HT1080 (cell line): ENCODE measurements at regions not wholly inside any gene's neighbourhood (a gene's known extent, or its start where the extent isn't known, plus 50 kb on each side); places are given as distances from the start of the nearest gene placed in this dataset.
"Not testable (repeated sequence)": the region's sequence is repeated elsewhere in the genome, so short reads cannot be mapped to it uniquely, and the experiment has no call there.

ENCODE experiments used
- DNase-seq: peaks from one replicate; pipeline ENCODE4 v3.0.0-alpha.2; 2015; ENCODE audit warnings: low read depth

DNA sequence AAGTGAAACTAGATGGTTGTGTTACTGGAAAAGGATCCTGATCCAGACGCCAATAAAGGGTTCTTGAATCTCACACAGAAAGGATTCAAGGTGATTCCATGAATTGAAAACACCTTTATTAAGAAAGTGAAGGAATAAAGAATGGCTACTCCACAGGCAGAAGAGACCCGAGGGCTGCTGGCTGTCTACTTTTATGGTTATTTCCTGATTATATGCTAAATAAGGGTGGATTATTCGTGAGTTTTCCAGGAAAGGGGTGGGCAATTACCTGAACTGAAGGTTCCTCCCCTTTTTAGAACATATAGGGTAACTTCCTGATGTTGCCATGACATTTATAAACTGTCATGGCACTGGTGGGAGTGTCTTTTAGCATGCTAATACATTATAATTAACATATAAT is 50.9 kb upstream of the WARS2 start:
- no peak for DNase-seq

DNA sequence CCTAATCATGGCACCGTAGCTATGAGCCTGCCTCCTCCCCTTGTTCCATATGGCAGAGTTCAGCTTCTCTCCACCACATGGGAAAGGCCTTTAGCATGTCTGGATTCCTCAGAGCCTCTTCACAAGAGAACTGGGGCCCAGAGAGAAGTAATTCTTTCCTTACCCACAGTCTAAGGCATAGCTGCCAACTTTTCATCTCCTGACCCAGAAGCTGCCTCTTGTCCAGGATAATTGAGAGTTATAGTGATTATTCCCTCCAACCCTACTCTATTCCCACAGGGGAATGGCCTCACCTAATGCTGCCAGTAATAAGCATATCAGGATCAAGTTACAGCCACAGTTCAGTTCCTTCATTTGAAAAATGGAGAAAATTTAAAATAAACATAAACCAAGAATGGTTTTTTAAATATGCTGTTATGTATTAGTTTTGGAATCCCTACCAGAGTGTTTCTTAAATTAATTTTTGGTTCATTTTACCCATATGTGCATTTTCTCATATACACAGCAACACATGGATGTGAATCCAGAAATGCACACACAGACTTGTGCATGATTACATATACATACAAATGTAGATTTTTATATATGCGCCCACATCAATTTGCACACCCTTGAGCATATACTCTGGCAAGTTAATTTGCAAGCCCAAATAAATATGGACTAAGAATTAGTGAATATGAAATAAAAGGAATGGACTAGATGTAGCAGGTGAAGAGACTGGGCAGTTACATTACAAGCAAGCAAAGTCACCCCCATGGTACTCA is 63.9 kb upstream of the WARS2 start:
- no peak for DNase-seq

DNA sequence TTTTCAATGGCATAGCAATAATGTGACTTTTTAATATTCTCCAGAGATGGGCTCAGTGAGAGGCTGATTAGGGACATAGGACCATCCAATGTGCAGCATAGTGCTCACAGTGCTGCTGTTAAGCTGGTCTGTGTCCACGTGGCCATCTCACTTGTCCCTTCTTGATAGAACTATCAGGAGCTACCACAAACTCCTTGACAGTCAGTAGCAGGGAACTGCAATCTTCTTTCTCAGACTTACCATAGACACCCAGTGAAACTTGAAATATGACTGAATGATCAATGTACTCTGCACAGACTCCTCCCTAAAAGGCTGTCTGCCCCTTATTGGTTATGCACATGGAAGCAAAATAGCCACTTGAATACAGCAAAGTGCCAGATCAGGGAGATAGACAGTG is 64.5 kb upstream of the WARS2 start:
- no peak for DNase-seq

DNA sequence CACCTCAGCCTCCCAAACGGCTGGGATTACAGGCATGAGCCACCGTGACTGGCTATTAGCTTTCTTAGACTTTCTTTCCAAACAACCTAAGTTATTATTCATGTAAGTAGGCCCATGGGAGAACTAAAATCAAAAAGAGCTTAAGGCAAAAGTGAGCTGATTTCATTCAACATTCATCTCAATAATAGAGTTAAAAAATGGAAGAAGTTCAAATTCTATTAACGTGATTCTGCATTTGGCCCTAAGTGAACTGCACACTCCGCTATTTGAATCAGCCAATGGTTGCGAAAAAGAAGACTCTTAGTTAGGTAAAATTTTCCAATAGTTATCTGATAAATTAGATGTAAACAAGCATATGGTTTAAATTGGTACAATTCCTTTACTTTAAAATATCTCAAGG is 68.6 kb upstream of the WARS2 start:
- DNase-seq = no peak

DNA sequence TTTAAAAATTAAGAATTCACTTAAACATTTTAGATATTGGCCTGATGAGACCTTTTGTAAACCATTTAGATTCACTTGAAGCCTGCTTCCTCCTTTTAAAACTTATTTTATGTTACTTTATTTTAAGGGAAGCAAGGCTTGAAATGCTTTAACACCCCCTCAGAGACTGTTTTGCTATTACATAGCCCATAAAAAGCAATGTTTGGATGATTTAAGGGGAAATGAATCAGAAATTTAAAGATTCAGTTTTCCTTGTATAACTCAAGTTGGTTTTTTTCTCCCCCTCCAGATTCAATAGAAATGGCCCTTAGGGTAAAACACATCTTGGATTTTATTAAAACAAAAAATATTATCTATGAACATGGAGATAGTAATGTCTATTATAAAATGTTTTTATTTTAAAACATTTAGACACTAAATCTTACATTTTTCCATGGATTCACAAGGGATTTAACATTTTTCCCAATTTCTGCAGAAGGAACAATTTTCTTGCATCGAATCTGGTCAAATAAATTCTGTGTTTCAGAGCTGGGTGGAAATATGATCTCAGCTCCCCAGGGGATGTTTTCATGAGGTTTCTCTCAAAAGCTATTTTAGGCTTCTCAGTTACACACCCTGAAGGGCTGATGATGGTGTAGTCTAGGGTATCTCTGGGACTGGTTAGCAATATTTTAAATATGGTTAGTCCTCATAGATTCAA is 69.3 kb upstream of the WARS2 start:
- no peak for DNase-seq

DNA sequence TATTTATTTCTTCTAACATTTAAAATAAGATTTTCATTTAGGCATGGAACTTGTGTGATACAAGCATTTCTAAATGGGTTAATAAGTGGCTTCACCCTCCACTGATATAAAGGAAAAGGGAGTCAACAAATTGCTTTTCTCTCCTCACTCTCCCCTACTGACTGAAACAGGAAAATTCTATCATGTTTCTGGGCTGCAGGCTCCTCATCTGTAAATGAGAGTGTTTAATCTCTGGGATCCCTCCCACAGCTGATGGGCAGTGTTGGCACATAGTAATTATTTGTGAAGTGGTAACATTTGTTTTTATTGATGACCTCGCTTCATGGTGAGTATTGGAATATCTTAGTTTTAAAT is 69.8 kb upstream of the WARS2 start:
- DNase-seq = no peak

DNA sequence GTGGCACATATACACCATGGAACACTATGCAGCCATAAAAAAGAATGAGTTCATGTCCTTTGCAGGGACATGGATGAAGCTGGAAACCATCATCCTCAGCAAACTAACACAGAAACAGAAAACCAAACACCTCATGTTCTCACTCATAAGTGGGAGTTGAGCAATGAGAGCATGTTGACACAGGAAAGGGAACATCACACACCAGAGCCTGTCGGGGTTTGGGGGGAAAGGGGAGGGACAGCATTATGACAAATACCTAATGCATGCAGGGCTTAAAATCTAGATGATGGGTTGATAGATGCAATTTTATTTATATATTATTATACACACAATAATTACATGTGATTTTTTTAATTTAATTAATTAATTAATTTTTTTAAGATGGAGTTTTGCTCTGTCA is 72.8 kb upstream of the WARS2 start:
- DNase-seq = not testable (repeated sequence)

DNA sequence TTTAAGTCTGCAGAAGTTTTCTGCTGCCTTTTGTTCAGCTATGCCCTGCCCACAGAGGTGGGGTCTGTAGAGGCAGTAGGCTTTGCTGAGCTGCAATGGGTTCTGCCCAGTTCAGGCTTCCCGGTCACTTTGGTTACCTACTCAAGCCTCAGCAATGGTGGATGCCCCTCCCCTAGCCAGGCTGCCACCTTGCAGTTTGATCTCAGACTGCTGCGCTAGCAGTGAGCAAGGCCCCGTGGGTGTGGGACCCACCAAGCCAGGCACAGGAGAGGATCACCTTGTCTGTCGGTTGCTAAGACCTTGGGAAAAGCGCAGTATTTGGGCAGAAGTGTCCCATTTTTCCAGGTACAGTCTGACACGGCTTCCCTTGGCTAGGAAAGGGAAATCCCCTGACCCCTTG is 74.5 kb upstream of the WARS2 start:
- DNase-seq = not testable (repeated sequence)

DNA sequence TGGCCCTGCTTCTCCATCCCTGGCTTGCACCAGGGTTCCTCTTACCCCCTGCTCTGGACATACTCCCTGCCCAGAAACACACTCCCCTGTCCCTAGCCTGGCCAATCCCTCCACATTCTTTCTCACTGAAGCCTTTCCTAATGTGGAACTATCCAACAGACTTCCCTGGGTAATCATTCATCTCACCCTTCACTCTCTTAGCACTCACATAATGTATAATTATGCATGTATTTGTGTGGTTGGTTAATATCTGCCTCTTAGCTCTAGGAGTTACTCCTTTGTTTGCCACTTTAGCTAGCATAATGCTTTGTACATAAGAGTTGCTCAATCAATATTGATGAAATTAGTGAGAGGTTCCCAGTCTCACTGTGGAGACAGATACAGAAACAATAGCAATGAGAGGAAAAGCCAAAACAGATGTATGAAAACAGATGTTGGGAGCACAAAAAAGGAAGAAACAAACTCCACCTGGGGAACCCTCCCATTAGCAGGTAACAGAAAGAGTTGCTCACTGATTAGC is 76.9 kb upstream of the WARS2 start:
- no peak for DNase-seq

DNA sequence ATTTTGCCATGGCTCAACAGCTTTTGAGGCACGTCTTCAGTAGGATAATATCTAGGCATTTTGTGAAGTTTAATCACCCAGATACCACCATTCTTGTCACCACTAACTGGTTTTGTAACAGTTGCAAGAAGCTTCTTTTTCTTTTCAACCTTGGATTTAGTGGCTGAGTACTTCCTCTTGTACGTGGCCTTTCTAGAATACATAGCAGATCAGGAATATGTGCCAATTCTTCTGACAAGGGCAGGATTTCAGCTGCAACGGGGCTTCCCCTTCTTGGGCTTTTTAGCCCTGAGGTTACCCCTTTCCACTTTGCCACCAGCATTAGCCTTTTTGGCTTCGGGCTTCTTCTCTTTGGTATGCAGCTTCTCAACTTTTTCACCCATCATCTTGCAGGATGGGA is 79.3 kb upstream of the WARS2 start:
- DNase-seq = no peak

DNA sequence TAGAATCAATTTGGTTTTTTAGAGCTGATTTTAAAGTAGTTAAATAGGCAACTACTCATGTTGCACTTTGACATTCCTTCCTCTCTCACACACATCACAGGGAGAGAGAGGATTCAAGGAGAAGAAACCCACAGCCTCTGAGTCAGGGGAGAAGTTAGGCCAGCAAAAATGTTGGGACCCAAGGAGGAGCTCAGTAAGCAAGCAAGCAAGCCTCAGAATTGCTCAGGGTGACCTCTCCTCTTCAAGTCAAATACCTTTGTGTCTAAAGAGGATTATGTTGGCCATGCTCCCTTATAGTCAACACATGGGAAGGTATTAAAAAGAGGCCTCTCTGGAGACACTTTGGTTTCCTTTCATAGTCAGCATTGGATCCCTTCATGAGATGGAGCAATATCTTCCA is 80.5 kb upstream of the WARS2 start:
- DNase-seq = peak; percentile 51

DNA sequence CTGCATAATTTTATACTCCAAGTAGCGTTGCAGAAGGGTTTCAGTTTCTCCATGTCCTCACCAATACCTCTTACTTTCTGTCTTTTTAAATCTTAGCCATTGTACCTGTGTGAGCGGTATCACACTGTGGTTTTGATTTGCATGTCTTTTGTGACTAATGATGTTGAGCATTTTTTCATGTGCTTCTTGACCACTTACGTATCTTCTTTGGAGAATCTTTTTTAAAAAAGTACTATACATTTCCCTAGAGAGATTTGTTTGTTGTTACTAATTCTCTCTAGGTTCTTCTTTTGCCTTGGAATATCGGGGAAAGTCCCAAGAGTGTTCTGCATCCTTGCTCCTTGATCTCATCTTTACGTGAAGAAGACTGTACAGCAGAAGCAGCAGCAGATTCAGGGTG is 81.8 kb upstream of the WARS2 start:
- no peak for DNase-seq

DNA sequence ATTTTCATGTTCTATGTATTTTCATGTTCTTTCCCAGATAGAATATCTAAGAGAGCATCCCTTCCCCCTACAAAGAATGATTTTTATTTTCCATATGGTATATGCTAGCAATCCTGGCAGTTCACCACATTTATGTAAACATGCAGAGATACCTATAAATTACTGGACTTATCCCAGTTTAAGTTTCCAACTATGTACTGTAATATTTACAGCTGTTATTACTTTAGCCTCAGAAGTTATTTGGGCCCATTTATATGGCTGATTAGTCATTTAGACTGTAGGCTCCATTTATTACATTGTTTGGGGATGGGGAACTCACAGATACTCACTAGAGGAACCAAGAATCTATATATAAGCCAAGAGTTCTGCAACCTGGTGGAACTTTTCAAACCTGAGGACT is 84.8 kb upstream of the WARS2 start:
- no peak for DNase-seq

DNA sequence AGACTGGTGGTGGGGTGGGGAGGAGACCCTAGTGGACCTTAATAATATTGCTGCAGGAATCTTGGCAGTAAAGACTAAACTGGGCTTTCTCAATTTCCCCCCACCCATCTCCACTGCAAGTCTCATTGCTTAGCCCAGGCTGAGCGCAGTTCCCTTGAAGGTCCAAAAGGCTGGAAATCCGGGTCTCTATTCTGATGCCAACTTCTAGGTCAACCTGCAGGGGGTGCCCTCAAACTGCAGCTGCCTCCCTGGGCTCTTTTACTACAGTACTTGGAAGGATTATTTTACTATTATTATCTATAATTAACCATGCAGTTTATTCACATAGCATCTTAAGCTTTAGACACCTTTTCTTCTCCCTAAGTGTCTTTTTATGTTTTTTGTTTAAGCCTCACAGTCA is 85.4 kb upstream of the WARS2 start:
- DNase-seq = no peak

DNA sequence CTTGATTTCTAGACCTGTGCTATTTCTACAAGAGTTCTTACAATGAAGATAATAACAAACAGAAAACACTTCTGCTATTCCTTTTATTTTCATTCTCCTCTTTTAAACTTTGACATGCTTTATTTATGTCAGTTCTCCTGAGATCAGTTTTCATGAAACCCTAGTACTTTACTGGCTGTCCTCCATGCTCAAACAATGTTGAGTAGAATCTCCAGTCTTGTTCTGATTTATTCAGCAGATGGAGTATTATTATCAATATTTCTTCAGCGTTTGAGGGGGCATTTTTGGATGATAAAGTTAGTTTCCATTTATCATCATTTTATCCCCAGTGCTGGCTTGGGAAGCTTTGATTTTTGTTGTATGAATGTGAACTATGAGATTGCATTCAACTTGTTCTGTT is 85.9 kb upstream of the WARS2 start:
- DNase-seq = no peak

DNA sequence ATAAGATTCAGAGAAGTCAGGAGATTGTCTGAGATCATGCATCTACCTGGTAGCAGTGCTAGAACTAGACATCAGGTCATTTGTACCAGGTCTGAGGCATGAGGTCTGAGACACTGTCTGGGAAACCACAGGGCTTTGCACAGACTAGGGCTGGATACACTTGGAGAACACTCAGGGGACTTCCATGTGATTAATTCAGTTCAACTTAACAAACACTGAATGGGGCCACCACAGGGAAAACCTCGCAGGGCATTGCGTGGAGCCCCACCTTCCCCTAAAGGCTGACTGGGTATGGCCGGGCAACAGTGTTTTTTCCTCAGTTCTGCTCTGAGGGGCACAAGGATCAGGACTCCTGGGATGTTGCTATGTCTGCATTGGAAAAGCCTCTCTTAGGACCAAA is 86.5 kb upstream of the WARS2 start:
- no peak for DNase-seq

DNA sequence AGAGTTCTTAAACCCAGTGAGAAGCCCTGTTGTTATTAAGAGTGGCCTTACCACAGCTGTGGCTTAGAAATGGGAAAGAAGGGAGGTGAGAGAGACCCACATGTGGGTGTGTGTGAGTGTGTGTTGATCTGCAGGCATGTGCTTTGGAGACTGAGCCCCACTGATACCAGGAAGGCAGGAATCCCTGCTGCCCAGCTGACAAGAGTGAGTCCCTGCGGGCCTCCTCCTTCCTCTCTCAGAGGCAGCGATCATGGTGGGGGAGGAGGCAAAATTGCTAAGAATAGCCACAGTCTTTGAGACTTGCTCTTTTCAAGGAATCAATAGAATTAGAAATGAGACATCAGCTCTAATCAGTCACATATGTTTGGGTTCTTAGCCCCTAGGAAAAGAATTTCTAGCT is 87.0 kb upstream of the WARS2 start:
- DNase-seq = no peak

DNA sequence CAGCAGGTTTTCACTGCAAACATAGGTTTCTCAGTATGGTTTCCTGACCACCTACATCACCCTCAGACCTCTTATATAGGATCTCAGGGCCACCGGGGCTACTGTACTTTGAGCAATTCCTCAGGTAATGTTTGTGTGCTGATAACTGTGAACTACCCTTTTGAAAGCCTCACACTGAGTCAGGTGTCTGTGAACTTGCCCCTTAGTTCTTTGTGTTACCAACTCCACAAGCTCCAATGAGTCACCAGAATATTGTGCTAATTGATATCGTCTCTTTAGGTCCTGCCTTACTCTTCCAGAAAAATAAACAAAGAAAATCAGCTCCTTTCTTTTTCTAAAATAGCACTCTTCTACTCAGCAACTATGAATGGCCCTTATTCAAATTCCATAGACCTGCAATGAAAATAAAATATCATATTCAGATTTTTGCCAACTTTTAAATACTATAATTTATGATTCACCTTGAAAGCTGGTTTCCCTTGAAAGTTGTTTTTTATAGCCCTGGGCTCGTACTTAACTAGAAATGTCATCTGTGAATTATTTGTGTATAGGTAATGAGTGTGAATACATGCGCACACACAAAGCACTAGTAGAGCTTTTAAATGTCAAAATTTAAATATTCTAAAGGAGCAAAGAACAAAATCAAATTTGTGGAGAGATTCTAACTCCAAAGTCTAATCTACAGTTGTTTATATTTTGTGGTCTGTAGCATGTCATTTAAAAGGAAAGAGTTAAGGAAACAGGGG is 88.1 kb upstream of the WARS2 start:
- DNase-seq = no peak

DNA sequence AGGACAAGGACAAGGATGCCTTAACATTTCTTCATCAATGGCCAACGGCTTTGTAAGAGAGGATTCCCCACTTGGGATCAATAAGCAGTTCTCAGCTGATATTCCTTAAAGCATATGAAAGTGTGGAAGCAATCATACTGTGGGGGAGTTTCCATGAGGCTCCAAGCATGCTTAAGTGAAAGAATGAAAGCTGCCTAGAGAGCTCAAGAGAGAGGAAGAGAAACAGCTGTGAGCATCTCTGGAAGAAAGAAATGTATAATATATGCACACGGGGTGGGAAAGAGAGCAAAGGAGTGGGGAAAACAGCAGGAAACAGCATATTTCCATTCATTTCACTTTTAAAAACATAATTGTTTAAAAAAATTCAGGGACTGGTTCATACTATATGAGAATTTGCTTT is 94.7 kb upstream of the WARS2 start:
- no peak for DNase-seq

DNA sequence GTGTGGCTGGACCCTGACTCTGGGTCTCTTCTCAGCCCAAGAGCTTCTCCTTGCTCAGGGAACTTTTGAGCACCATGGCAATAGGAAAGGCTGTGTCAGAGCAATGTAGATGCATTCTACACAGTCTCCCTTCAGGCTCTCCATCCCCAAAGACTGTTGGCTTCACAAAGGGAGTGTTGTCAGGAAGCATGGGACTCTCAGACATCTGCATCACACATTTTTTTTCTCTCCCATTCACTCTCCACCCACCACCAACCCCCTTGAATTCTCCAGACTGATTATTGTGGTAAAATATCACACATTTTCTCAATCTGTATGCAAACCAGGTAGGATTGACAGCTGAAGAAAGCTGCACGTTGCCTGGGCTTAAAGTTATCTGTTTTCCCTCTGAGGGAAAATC is 105.4 kb upstream of the WARS2 start:
- DNase-seq = no peak

DNA sequence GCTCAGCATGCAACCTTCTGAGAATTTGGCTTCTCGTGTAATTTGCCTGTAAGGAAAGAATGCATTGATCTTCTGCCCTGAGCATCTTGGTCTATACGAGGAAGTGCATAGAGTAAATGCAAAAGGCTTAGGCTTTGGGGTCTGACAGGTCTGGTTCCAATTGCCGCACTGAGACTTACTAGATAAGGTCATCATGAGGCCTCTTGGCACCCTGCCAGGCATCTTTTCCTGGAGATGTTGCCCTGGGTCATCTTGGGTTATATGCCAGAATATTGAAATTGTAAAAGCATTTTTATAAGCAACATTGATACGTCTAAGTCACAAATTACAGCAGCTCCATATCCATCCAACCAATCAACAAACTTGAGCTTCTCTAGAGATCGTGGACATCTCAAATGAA is 108.8 kb upstream of the WARS2 start:
- no peak for DNase-seq

DNA sequence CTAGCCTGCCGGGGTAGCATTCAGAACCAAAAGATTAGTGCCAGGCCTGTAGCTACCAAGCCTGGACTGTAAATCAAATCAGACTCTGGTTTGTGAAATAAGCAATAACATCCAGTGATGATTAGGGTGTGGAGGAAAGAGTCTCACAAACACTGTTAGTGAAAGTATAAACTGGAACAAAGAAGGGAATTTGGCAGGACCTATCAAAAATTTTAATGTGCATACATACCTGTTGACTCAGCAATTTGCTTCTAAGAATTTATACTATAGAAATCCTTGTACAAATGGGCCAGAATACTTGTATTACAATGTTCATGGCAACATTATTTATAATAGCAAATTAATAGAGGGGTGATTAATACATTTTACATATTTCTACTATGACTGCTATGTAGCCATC is 109.8 kb upstream of the WARS2 start:
- no peak for DNase-seq

DNA sequence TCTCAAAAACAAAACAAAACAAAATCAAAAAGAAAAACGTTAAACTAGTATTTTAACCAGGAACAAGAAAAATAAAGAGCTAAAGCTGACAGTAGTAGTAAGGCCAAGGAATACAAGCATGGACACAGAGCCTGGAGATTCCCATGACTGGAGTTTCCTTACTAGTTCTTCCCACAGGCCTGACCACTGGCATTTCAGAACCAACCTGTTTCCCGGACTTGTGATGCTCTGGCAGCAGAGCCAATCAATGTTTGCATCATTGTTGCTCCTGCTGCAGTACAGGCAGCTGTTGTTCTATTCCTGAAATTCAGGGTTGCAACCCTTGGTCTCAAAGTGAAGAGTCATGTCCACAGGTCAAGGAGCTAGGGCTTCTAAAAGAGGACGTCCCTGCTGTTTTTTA is 111.3 kb upstream of the WARS2 start:
- no peak for DNase-seq
